HG03520 (cell line): ENCODE measurements at regions not wholly inside any gene's neighbourhood (a gene's known extent, or its start where the extent isn't known, plus 50 kb on each side); places are given as distances from the start of the nearest gene placed in this dataset.

ENCODE experiments used
- ATAC-seq: cut with Tn5 transposase; IDR thresholded peaks from one replicate; pipeline ENCODE4 v1.9.1; 2021; ENCODE audit warnings: mild to moderate bottlenecking, moderate library complexity; ENCODE audit not compliant: unreplicated experiment

DNA sequence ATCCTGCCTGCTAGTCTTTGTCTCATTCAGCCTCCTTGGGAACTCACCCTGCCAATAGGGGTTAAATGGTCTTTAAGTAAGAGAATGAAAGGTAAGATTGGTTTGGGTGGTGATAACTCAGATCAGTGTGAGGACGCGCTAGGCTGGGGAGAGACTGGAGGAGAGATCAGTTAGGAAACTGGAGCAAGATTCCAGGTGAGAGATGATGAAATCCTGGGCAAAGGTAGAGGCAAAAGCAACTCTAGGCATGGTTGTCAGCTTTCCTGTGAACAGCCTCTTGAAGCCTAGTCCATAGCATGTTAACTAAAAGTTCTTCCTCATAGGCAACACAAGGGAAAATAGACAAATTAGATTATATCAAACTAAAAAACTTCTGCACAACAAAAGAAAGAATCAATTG is 145.2 kb upstream of the ANKRD28 start:
- ATAC-seq, result no peak

DNA sequence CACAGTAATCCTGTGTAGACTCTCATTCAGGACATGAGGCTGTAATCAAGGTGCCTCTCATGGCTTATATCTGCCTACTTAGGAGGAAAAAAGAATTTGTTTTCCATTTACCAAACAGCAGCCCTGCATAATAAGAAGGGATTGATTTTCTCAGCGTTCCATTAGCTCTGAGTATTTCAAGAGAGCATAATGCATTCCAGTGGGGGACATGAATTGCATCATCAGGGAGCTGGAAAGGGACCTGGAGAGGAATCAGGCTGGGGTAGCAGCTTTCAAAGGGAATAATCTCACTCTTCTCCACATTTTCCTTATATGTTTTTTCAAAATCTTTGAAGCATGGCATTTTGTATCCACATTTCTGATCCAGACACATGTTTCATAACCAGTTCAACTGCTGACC is 150.6 kb upstream of the ANKRD28 start:
- no peak for ATAC-seq

DNA sequence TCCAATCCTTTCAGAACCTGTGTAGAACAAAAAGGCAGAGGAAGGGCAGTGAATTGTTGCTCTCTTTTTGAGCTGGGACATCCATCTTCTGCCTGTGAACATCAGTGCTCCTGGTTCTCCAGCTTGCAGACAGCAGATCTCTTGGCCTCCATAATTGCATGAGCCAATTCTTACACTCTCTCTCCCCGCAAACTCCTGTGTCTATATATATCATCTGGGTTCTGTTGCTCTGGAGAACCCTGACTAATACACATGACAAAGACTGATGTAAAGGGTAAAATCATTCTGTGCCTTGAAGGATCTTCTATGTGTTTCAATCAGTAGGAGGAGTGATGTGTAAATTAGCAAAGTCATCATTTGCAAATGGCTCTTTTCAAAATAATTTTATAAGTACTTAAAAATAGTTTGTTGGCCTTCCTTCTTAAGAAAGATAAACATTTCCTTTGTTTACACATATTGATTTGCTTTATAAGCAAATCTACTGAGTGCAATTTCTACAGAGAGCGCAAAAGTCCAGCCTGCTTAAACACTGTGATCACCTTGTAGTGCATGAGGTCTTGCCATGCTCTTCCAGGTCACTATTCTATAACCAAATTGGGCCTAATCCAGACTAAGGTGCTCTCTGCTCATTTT is 154.9 kb upstream of the ANKRD28 start:
- ATAC-seq, result no peak

DNA sequence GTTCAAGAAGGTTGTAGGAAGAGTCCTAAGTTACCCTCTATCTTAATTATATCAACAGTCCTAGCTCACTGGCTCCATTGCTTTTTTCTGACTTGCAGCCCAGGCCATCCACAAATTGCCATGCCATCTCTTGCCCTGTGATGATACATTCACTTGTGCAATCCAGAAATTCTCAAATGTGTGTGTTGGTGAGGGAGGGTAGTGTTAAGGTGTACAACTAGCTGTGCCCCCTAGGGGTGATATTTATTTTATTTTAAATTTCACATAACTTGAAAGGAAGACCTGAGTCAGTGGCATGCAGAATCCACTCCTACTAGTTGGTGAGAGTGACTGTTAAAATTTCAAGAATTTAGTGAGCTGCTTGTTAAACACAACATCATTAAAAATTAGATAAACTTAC is 156.1 kb upstream of the ANKRD28 start:
- ATAC-seq, result no peak

DNA sequence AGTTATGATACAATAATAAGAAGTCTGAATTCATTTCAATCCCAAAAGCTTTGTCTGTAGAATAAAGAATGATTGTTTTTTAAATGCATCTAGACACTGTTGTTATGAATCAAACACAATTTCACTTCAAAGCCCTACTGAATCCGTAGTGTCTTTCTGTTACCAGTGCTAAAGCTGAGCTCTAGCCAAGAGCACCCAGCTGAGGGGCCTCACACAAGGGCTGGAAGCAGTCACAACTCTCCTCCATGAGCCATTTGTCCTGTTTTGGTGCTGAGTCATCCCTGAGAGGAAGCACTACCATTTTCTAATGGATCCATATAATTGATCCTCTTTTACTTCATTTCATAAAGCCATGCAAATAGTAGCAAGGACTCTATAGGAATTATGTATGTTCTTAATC is 158.2 kb upstream of the ANKRD28 start:
- ATAC-seq, result no peak

DNA sequence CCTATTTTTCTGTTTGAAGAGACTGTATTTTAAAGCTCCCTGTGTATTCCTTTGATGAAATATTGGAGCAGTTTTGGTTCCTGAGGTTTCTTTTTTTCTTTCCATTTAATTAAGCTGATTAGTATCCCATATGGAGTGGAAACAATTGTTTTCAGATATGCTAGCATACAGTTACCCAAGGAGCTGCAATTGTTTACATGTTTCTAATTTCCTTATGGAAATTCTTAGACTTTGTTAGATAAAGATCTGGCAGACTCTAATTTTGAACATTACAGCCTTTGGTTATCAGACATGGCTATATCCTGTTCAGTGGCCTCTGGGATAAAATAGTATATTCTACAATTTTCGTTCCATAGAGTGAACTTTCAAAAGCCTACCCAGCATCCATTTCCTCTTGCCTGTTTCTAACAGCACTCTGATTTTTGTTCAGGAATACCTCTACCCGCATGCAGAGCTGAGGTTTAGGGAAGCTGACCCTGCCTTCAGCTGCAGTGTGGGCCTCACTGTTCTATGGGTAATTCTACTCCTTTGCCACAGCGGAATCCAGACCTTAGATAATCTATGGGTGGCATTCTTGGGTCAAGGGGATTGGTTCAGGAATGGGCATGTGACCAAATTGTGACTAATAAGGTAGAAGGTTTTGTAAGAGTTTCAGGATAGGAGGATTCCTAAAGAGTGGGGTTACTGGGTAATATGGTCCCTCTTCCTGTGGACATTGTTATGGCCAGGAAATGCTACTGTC is 161.1 kb upstream of the ANKRD28 start:
- ATAC-seq, result no peak

DNA sequence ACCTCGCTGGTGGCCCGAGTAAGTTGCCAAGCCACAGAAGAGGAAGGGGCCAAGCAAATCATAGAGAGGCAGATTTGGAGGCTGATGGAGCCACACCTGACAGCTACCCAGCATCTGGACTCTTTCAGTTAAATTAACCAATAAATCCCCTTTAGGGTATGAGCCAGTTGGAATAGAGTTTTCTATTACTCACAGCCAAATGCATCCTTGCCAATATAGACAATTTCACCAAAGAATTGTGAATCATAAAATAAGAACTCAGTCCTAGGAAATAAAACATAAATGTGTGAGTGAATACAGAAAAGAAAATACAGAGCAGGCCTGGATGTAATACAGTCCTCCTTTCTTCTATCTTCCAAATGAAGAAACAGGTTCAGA is 161.6 kb upstream of the ANKRD28 start:
- no peak for ATAC-seq

DNA sequence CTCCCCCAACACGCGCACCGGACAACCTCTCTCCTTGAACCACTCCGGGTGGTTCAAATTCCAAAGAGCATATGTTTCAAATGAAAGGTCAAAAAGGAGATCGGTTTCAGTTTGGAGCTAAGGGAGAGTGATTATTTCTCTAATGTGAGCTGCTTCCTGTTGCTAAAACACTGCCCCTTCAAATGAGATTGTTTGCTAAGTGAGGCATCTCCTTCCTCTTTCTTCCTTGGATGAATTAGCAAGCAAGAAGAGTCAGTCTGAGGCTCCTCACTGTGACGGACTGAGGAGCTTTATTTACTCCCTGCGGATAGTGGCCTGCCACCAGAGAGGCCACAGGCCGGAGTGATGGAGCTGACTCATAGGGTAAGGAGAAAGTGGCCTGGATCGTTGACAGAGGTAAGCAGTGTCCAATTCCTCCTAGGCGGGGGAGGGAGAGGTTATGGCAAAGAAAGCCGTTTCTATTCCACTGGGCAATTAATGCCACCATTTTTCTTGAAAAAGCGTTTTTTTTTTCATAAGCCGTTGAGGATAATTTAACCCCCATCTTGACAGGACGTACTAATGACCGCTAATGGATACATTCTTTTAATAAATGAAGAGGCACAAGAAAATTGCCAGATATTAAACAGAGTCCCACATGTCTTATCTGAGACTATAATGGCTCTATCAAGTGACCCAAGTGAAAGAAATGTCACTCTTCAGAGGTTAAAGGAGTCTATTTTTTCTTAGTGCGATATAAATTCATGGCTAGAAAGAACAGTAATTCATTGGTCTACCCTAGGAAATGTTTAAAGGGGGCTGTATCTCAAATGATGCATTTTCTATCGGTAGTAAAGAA is 167.0 kb upstream of the ANKRD28 start:
- no peak for ATAC-seq

DNA sequence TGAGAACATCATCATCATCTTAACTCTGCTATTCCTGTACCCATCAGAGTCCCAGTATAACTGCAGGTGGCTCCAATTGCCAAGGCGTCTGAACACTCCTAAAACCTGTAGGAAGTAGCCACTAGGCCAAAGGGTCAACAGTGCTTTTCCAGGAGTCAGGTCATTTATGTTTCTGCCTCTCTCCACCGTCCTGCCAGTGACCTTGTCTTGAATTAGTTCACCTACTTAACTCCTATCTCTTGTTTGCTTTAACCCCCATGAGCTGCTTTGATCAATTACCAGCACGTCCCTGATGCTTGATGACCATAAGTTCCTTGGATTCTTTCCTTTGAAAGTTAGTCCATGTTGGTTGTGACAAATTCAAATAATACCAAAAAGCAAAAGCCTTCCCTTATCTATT is 169.8 kb upstream of the ANKRD28 start:
- no peak for ATAC-seq

DNA sequence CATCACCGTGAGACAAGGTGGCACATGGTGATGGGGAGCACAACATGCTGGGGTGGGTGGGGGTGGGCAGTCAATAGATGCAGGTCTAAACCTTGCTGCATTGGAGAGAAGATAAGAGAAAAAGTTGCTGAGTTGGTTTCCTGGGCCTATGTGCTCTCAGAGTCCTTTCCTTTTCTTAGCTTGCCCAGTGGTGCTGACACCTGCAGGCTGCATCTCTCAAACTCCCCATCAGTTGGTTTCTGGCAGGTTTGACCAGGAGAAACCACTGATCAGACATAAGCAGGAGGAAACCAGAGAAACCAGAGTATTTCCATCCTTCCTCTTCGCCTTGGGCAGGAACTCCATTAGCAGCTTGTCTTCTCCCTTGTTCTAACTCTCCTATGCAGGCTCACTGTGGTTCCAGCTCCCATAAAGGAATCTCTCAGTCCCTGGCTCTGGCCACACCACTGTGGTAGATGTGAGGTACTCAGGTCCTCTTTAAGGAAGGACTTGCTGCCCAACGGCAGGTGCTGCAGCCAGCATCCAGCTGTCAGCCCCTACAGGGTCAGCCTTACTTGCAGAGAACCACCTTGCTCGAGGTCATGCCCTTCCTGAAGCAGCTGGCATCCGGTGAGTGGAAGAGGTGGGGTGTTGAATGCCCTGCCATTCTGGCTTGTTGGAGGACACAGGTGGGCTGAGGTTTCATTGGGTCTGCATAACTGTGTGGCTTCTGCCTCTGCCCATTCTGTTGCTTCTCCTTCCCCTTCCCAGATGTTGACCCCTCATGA is 172.3 kb upstream of the ANKRD28 start:
- no peak for ATAC-seq

DNA sequence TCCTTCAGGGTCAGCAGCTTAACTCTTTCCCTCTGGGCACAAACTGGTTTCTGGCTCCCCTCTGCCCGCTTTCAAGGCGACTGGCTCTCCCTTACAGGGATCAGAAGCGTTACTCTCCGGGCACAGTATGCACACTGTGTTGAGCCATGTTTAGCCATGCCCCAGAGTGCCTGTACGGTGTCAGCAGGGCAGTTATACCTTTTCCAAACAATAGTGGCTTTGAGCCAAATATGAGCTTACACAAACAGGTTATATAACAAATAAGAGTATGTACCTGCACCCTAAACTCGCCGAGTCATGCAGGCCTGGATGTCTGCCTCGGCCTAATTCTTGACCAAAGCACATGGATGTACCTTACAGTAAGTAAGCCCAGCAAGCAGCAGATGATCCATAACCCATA is 175.6 kb upstream of the ANKRD28 start:
- ATAC-seq, result no peak

DNA sequence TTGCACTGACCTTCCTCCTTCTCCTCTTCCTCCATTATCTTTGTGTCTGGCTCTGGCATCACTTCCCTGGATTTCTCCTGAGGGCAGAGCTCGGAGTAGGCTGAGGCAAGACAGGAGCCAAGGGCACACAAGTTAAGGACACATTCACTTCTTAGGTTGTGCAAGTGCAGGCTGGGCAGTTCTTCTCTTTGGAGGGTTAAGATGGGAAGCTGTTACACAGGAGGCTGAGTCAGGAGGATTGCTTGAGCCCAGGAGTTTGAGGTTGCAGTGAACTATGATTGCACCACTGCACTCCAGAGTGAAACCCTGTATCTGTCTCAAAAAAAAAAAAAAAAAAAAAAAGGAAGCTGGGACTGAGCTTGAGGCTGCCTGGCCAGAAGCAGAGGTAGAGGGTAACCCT is 176.2 kb upstream of the ANKRD28 start:
- ATAC-seq, result no peak

DNA sequence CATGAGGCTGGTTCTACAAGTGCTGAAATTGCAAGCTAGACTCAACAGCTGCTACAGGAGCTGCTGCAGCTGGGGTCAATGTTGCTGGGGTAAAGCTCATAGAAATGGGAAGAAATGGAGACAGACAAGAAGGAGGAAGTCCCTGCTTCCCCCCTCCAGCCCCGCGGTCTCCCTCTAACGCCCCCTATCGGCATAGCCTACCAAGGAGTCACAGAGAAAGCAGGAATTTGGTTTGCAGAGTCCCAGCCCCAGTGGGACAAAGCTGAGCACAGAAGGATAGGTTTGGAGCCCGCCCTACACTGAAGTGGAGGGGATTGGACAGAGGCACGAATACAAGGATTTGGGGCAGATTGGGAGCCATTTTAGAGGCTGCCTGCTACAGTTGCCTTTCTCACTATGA is 176.9 kb upstream of the ANKRD28 start:
- no peak for ATAC-seq

DNA sequence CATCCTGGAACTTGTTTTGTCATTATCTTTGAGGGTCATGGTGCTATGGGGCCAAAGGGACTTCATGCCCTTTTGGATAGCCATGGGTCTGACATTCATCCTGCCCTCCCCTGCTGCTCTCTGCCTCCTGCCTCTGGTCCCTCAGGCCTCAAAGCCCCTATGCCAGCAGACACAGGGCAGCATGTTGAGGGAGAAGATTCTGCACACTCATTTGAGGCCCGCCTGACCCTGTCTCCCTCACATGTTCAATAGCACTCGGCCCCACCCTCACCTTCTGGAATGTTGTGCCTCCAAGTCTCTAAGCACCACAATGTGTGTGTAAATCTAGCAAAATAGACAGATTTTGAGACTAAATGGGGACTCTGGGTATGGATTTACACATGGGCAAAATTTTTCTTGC is 178.7 kb upstream of the ANKRD28 start:
- no peak for ATAC-seq

DNA sequence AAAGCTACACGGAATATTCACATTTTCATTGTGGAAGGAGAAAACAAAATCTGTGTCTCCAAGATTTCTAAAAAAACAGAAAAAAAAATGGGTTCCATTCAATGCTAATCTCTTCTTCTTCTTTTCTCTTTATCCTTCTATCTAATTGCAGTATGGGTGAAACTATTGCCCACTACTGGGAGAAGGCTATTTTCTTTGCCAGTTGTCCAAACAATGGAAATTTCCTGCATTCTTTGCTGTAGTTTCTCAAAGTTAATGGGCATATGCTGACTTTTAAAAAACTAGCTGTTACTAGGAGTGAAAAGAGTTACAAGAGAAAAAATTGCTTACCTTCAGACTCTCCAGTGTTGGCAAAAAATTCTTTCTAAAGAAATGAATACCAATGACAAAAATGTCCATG is 179.3 kb upstream of the ANKRD28 start:
- no peak for ATAC-seq

DNA sequence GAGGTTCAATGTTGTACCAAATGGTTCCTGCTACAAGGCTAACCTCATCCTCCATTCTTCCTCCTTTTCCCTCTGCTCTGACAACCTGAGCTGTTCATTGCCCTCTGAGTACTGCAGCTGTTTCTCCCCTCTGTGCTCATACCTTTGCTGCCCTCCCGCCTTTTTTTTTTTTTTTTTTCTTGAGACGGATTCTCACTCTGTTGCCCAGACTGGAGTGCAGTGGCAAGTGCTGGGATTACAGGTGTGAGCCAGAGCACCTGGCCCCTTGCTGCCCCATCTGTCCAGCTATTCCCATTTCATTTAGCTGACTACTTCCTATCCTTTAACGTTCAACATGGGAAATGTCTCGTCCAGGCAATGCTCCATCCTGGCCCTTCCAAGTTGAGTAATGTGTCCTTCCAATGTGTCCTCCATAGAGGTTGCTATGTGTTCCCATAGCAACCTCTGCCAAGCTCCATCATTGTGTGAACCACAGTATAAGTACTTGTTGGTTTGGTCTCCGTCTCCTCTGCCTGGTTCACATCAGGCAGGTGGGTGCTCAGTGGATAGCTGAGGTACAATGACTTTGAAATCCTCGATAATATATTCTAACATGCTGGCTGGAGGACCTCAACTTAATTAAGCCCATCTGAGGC is 179.9 kb upstream of the ANKRD28 start:
- ATAC-seq, result no peak

DNA sequence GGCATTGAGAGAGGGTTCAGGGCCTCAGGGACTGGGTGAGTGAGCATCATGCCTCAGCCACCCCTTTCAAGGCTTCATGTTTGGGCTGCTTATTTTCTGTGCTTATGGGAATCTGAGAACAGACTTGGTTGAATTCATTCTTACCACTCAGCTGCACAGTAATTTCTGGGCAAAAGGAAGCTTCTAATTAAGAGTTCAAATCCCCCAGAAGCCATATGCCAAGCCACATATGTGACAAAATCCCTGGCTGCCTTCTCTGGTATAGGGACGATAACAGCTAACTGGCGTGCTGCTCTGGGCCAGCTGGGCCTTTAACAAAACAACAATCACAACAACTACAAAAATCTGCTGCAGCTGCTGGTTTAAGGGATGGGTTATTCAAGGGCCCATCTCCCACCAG is 181.0 kb upstream of the ANKRD28 start:
- no peak for ATAC-seq

DNA sequence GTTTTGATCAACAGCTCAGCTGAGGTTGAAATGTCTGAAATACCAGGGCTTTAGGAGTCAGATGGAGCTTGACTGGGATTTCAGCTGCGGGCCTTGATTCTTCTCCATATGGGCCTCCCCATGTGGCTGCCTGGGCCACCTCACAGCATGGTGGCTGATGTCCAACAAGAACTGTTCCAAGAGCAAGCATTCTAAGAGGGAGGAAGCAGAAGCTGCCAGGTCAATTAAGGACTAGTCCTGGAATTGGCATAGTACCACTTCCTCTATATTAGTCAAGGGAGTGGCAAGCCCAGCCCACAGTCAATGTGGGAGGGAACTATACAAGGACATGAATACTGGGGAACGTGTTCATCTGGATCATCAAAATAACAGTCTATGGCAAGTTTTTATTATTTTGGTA is 181.7 kb upstream of the ANKRD28 start:
- no peak for ATAC-seq

DNA sequence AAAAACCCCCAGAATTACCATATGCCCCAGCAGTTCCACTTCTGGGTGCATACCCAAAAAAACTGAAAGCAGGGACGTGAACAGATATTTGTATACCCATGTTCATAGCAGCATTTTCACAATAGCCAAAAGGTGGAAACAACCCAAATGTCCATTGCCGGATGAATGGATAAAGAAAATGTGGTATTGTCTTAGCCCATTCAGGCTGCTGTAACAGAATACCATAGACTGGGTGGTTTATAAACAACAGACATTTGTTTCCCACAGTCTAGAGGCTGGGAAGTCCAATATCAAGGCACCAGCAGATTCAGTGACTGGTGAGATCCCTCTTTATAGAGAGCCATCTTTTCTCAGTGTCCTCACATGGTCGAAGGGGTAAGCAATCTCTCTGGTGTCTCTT is 182.1 kb upstream of the ANKRD28 start:
- ATAC-seq, result no peak

DNA sequence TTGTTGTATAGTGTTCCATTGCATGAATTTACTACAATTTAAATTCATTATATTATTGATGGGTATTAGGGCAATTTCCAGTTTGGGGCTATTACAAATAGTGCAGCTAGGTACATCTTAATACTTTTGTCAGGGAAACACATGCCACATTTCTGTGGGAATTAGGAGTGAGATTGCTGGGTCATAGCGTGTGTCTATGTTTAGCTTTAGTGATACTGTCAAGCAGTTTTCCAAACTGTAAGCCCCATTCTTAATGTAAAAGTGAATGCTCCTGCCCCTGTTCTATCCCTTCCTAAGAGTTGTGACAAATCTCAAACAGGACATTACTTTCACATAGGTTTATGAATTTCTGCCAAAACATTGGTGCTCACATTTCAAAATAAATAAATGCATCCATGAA is 184.5 kb upstream of the ANKRD28 start:
- no peak for ATAC-seq

DNA sequence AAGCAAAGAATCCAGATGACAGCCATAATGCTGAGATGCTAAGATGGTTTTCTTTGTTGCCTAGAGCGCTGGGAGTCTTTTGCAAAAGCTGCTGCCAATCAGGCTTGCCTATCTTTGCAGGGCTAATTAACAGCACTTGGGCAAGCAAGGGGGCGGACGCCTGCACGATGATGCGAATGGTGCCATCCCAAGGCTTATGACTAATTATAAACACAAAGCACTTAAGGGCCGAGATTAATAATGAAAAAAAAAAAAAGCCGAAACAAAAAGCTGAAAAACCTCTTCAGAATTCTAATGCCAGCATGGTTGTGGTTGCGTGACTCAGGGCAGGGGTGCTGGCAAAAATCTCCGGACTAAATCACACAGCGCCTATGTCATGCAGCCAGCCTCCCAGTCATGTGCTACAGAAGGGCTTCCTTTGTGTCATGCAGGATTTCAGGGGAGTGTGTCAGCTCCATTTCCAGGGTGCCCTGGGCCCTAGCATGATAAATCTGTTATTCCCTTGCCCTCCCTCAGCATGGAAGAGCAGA is 185.0 kb upstream of the ANKRD28 start:
- no peak for ATAC-seq
